RKO (cell line): ENCODE measurements at regions not wholly inside any gene's neighbourhood (a gene's known extent, or its start where the extent isn't known, plus 50 kb on each side); places are given as distances from the start of the nearest gene placed in this dataset.
"Not testable (repeated sequence)": the region's sequence is repeated elsewhere in the genome, so short reads cannot be mapped to it uniquely, and the experiment has no call there.

Experiments used
- DNase-seq: peaks from one replicate; pipeline ENCODE4 v3.0.0-alpha.2; 2016; ENCODE audit warnings: low spot score

DNA sequence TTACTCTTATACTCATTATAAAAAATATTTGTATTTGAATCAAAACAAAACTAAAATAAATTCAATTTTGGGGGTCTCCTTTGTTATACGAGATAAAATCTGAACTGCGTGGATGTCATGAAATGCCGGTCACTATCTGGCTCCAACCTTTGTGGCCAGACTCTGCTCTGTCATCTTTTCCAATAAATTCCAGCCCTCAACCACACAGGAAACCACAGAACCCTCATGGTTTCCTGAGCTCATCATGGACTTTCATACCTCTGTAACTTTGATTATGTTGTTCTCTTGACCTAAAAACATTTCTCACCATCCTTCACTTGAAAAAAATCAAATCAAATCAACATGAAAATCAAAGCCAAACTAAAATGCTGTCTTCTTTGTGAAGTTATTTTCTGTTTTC, 724.7 kb downstream of the METTL4 start:
- no peak for DNase-seq

GRCh38 chr18:1848716-1849115, 722.6 kb downstream of the METTL4 start:
- DNase-seq, result peak; percentile 30

DNA sequence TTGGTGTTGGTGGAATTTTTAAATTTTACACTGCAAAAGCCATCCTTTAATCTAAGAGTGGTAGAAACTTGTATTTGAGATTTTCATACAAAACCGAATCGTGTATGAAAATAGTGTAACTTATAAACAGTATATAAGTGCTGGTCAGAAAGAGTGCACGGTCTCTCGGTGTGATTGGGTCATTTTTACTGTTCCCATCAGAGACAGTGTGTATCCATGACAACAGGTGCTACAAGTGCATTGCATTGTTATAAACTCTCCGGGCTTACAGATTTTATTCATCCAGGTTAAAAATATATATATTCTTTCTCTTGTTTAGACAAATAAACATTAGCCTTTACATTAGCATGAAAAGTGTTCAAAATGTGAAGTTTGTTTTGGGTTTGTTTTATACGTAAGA, 721.9 kb downstream of the METTL4 start:
- no peak for DNase-seq

GRCh38 chr18:1857281-1857680, 714.0 kb downstream of the METTL4 start:
- not testable (repeated sequence) for DNase-seq

DNA sequence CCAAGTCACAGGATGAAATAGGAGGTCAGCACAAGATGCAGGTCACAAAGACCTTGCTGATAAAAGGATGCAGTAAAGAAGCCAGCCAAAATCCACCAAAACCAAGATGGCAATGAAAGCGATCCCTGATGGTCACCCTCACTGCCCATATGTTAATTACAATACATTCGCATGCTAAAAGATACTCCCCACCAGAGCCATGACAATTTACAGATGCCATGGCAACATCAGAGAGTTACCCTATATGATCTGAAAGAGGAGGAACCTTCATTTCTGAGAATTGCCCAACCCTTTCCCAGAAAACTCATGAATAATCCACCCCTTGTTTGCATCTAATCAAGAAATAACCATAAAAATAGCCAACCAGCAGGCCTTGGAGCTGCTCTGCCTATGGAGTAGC, 709.8 kb downstream of the METTL4 start:
- DNase-seq, result no peak

DNA sequence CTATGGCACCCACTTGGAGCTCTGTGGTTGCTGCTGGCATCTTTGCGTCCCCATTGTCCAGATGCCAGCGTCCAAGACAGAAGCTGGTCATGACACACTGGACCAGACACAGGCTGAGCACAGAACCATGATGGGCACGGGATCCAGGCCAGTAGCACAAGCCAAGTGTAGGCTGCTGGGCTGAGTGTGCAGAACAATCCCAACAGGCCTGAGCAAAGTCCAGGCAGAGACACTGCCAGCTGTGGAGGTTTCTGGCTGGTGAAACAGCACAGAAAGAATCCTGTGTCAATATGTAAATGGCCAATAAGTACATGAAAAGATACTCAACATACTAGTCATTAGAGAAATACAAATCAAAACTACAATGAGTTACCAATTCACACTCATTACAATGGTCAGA, 705.4 kb downstream of the METTL4 start:
- no peak for DNase-seq

- no peak for DNase-seq
Measured at GRCh38 chr18:1872274-1872673, 699.0 kb downstream of the METTL4 start.

DNA sequence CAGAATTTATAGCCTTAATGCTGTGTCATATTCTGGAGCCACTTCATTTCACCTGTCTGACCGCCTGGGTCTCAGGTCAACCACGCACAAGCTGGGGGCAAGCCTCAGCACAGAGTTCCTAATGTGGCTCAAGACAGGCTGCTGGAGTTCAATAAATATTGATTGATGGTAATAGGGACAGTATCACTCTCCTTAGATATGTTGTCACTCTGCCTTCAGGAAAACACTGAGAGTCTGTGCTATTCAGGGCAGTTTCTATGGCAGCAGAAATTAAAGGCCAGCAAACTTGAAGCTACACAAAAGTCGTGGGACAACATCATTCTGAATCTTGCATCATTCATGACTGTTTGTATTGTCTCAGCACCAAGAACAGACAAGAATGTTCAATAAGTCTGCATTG, 696.1 kb downstream of the METTL4 start:
- DNase-seq, result no peak

- DNase-seq, result no peak
Measured at GRCh38 chr18:1884623-1885022, 686.7 kb downstream of the METTL4 start.

- DNase-seq, result no peak
Measured at GRCh38 chr18:1891641-1892040, 679.7 kb downstream of the METTL4 start.

GRCh38 chr18:1892191-1892590, 679.1 kb downstream of the METTL4 start:
- no peak for DNase-seq

DNA sequence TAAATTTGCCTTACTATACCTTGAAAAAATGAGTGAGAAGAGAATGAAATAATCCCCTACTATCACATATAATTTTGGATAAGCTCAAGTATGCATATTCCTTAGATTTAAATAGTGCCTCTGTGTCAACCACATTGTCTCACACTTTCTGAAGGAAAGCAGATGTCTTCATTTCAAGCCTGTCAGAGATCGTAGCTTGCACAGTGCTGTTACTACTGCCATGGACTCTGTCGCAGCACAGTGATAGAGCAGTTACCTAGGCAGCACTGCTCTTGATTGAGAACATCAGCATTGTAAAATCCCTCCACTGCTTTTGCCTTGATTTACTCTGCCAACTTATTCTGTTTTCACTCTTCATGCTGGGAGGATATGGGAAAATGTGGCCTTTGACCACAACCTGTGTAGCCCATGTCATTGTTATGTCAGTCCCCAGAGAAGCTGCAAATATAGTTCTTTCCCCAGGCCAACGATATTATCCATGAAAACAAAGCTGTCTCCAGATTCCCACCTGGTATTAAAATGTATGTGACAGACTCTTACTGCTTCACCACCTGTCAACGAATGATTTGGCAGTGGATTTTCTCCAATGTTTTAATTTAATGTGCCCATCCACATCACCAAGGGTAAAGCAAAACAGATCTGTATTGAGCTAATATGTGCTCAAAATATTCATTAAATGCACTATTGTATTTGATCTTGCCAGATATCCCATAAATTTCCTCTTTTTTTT, 675.7 kb downstream of the METTL4 start:
- DNase-seq, result no peak

GRCh38 chr18:1906421-1906820, 664.9 kb downstream of the METTL4 start:
- no peak for DNase-seq

DNA sequence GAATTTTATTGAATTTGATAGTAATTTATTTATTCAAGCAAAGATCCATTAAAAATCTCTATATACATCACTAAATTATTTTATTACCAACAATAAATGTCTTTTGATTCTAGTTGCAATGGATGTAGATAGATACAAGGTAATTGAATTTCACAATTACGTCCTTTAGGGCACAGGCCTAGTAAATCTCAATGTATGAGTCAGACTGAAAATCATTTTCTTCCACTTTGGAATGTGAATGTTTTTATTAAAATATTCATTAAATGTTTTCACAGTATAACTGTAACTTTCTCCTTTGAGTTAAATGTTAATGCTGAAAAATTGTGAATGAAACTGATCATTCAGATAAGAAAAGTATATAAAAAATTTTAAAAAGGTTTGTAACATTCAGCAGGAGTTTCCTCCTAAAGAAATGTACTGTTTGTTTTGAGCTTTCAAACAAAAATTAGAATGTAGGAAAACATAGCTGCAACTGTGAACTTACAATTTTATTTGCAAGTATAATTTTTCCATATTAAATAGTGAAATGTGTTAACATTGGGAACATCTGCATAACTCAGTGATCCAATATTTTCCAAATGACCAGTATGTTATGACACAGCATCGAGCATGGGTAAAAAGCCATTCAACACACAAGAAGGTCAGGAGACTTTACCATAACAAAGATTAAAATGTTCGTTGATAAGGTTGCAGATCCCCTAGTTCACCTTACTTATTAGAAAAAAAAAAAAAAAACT, 663.7 kb downstream of the METTL4 start:
- DNase-seq, result no peak

DNA sequence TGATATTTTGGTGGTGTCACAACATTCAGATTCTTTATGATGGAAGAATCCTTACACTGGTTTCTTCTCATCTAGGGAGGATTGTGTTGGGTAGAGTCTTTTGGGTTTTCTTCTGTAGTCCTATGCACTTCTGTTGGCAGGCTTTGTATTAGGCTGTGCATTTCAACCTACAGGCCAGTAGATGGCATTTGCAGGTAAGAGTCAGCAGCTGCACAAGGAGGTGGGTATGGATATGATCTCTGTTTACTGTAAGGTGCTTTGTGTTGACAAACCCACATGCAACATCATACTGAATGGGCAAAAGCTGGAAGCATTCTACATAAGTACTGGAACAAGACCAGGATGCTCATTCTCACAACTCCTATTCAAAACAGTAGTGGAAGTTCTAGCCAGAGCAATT, 656.8 kb downstream of the METTL4 start:
- peak; percentile 58 for DNase-seq

- DNase-seq, result no peak
Measured at GRCh38 chr18:1916869-1917523, 654.3 kb downstream of the METTL4 start.

DNA sequence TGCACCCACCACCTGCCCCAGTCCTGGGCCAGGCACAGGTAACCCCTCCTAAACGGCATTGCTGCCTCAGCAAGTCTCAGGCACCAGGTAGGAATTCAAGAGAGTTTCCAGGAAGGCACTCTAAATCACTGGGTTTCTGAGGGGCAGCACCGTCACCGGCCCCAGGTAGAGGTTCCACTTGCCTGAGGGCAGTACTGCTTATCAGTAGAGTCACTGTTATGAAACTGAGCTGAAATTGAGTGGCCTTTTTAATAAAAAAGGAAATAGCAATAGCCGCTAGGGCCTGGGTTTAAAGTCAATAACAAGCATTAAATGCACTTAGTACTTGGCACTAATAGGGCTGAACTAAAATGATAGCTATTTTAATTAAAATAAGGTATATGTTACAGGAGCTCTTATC, 653.7 kb downstream of the METTL4 start:
- no peak for DNase-seq

- DNase-seq, result no peak
Measured at GRCh38 chr18:1922066-1922465, 649.2 kb downstream of the METTL4 start.

DNA sequence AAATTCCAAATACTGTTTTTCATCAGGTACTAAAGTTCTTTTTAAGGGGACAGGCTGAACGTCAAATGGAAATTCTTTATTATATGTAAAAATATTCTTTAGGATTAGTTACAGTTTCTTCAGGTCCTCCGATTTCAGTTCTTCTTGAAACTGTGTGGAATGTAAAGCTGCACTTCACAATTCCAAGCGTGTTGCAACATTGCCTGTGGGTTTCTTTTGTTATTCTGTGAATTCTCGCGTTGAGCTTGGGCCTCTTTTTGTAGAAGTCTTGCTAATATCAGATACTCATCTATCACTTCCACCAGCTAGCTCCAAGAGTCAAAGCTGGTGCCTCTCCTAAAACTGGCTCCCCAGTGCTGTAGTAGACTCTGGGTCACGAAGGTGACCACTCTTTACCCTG, 642.6 kb downstream of the METTL4 start:
- DNase-seq, result no peak

DNA sequence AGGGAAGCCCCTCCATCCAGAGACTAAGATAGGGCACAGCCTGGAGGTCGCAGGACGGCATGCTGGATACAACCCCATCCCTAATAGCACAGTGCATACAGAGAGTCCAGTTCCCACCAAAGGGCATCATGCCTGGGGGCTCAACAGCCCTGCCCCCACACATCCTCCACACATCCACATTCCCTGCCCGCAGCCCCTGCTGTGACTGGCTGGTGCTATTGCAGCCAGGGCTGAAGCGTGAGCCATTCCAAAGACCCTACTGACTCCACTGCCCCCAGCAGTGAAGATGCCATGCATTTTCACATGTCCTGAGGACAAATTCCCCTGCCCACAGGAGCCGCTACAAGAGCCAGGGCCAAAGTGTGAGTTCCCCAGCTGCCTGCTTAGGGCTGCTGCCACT, 641.6 kb downstream of the METTL4 start:
- DNase-seq, result no peak

- no peak for DNase-seq
Measured at GRCh38 chr18:1930291-1931270, 640.7 kb downstream of the METTL4 start.

- DNase-seq, result no peak
Measured at GRCh38 chr18:1952486-1952885, 618.8 kb downstream of the METTL4 start.
